WTC11 (cell line): ENCODE measurements at regions not wholly inside any gene's neighbourhood (a gene's known extent, or its start where the extent isn't known, plus 50 kb on each side); places are given as distances from the start of the nearest gene placed in this dataset.

Experiments used
- ATAC-seq: fragments of 200-7000 bp; cut with Tn5 transposase; 2 replicates; pipeline ENCODE4 v1.10.0; 2021; ENCODE audit warnings: mild to moderate bottlenecking, moderate library complexity
- CTCF ChIA-PET: fragments of 300-600 bp; sonication (Branson Sonifier 250); formaldehyde crosslinking; loops from one replicate; lab custom pipeline; 2021; ENCODE audit warnings: antibody characterized with exemption; lab: Charles Lee
- POLR2A ChIA-PET: fragments of 350-600 bp; sonication (Branson Sonifier 250); formaldehyde crosslinking; loops from one replicate; lab custom pipeline; 2021; ENCODE audit warnings: antibody characterized with exemption; lab: Charles Lee
- DNase-seq: peaks from one replicate; pipeline ENCODE4 v3.0.0; 2021; ENCODE audit warnings: low spot score
- H3K27ac Mint-ChIP-seq: 2 replicates; pipeline ENCODE4 v1.8.0; 2021; ENCODE audit warnings: mixed read lengths
- H3K27me3 Mint-ChIP-seq: 2 replicates; pipeline ENCODE4 v1.8.0; 2021; ENCODE audit warnings: low read depth, mild to moderate bottlenecking, moderate library complexity, mixed read lengths
- H3K36me3 Mint-ChIP-seq: 2 replicates; pipeline ENCODE4 v1.8.0; 2021; ENCODE audit warnings: mixed read lengths
- H3K4me1 Mint-ChIP-seq: 2 replicates; pipeline ENCODE4 v1.8.0; 2022; ENCODE audit warnings: mixed read lengths
- H3K4me3 Mint-ChIP-seq: 2 replicates; pipeline ENCODE4 v1.8.0; 2021; ENCODE audit warnings: mild to moderate bottlenecking, moderate library complexity, mixed read lengths
- H3K9me3 Mint-ChIP-seq: 2 replicates; pipeline ENCODE4 v1.8.0; 2021; ENCODE audit warnings: mixed read lengths
- CREB1 ChIP-seq: sonication (generic); formaldehyde crosslinking; IDR thresholded peaks from 2 replicates; pipeline ENCODE4 v1.8.0; 2023; ENCODE audit warnings: mild to moderate bottlenecking, missing genetic modification reagents
- ESRRA ChIP-seq: sonication (generic); formaldehyde crosslinking; IDR thresholded peaks from 2 replicates; pipeline ENCODE4 v1.8.1; 2022; ENCODE audit warnings: mild to moderate bottlenecking, missing genetic modification reagents, borderline replicate concordance
- GABPB1 ChIP-seq: sonication (generic); formaldehyde crosslinking; IDR thresholded peaks from 2 replicates; pipeline ENCODE4 v1.8.1; 2023; ENCODE audit warnings: mild to moderate bottlenecking, missing genetic modification reagents
- GRHL2 ChIP-seq: fragments of 250-450 bp; sonication (Bioruptor Pico); IDR thresholded peaks from 2 replicates; pipeline ENCODE4 v1.8.0; 2022; ENCODE audit warnings: mild to moderate bottlenecking, moderate library complexity; ENCODE audit not compliant: insufficient replicate concordance, severe bottlenecking
- GTF2I ChIP-seq: fragments of 250-450 bp; sonication (Bioruptor Pico); conservative IDR thresholded peaks from 2 replicates; pipeline ENCODE4 v1.4.0; 2021; ENCODE audit warnings: mild to moderate bottlenecking
- HMGA2 ChIP-seq: fragments of 250-450 bp; sonication (Bioruptor Pico); IDR thresholded peaks from 2 replicates; pipeline ENCODE4 v1.4.0; 2021; ENCODE audit warnings: mild to moderate bottlenecking, moderate library complexity
- OVOL2 ChIP-seq: fragments of 250-450 bp; sonication (Bioruptor Pico); IDR thresholded peaks from 2 replicates; pipeline ENCODE4 v1.9.0; 2021; ENCODE audit warnings: mild to moderate bottlenecking, borderline replicate concordance
- SOX15 ChIP-seq: fragments of 250-450 bp; sonication (Bioruptor Pico); IDR thresholded peaks from 2 replicates; pipeline ENCODE4 v1.9.0; 2021; ENCODE audit warnings: mild to moderate bottlenecking
- SP1 ChIP-seq: sonication (generic); formaldehyde crosslinking; conservative IDR thresholded peaks from 2 replicates; pipeline ENCODE4 v1.8.1; 2022; ENCODE audit warnings: missing genetic modification reagents
- TEAD4 ChIP-seq: sonication (generic); formaldehyde crosslinking; IDR thresholded peaks from 2 replicates; pipeline ENCODE4 v1.8.0; 2022; ENCODE audit warnings: mild to moderate bottlenecking, missing genetic modification reagents
- TP53 ChIP-seq: sonication (generic); formaldehyde crosslinking; IDR thresholded peaks from 2 replicates; pipeline ENCODE4 v1.8.1; 2023; ENCODE audit warnings: mild to moderate bottlenecking, missing genetic modification reagents
- ZBTB21 ChIP-seq: sonication (generic); formaldehyde crosslinking; IDR thresholded peaks from 2 replicates; pipeline ENCODE4 v1.8.1; 2023; ENCODE audit warnings: mild to moderate bottlenecking, missing genetic modification reagents, borderline replicate concordance
- ZNF138 ChIP-seq: sonication (generic); formaldehyde crosslinking; conservative IDR thresholded peaks from 2 replicates; pipeline ENCODE4 v1.8.1; 2022; ENCODE audit warnings: mild to moderate bottlenecking, moderate library complexity, missing genetic modification reagents
- ZNF263 ChIP-seq: sonication (generic); formaldehyde crosslinking; IDR thresholded peaks from 2 replicates; pipeline ENCODE4 v1.8.1; 2022; ENCODE audit warnings: low read depth, mild to moderate bottlenecking, moderate library complexity, missing genetic modification reagents
- ZNF396 ChIP-seq: fragments of 250-450 bp; sonication (Bioruptor Pico); IDR thresholded peaks from 2 replicates; pipeline ENCODE4 v1.8.0; 2021; ENCODE audit warnings: mild to moderate bottlenecking, moderate library complexity, borderline replicate concordance
- ZNF416 ChIP-seq: fragments of 250-450 bp; sonication (Bioruptor Pico); IDR thresholded peaks from 2 replicates; pipeline ENCODE4 v1.9.0; 2021; ENCODE audit warnings: mild to moderate bottlenecking, inconsistent platforms
- TF ChIP-seq, protein P1 (sequence below): sonication (generic); formaldehyde crosslinking; IDR thresholded peaks from 2 replicates; pipeline ENCODE4 v1.8.1; 2022; ENCODE audit warnings: missing genetic modification reagents, borderline replicate concordance
- TF ChIP-seq, protein P2 (sequence below): sonication (generic); formaldehyde crosslinking; IDR thresholded peaks from 2 replicates; pipeline ENCODE4 v1.8.1; 2023; ENCODE audit warnings: mild to moderate bottlenecking, missing genetic modification reagents, moderate library complexity
- TF ChIP-seq, protein P3 (sequence below): sonication (generic); formaldehyde crosslinking; IDR thresholded peaks from 2 replicates; pipeline ENCODE4 v1.8.1; 2022; ENCODE audit warnings: low read depth, mild to moderate bottlenecking, moderate library complexity, missing genetic modification reagents, borderline replicate concordance
- TF ChIP-seq, protein P4 (sequence below): sonication (generic); formaldehyde crosslinking; IDR thresholded peaks from 2 replicates; pipeline ENCODE4 v1.8.0; 2022; ENCODE audit warnings: mild to moderate bottlenecking, missing genetic modification reagents
- TF ChIP-seq, protein P5 (sequence below): sonication (generic); formaldehyde crosslinking; IDR thresholded peaks from 2 replicates; pipeline ENCODE4 v1.8.1; 2022; ENCODE audit warnings: mild to moderate bottlenecking, missing genetic modification reagents, moderate library complexity, borderline replicate concordance
- TF ChIP-seq, protein P6 (sequence below): sonication (generic); formaldehyde crosslinking; IDR thresholded peaks from 2 replicates; pipeline ENCODE4 v1.8.0; 2022; ENCODE audit warnings: missing genetic modification reagents
- TF ChIP-seq, protein P7 (sequence below): fragments of 250-450 bp; sonication (Bioruptor Pico); IDR thresholded peaks from 2 replicates; pipeline ENCODE4 v1.9.0; 2021; ENCODE audit warnings: mild to moderate bottlenecking
- TF ChIP-seq, protein P8 (sequence below): sonication (generic); formaldehyde crosslinking; IDR thresholded peaks from 2 replicates; pipeline ENCODE4 v1.8.1; 2022; ENCODE audit warnings: low read depth, missing genetic modification reagents, borderline replicate concordance

DNA sequence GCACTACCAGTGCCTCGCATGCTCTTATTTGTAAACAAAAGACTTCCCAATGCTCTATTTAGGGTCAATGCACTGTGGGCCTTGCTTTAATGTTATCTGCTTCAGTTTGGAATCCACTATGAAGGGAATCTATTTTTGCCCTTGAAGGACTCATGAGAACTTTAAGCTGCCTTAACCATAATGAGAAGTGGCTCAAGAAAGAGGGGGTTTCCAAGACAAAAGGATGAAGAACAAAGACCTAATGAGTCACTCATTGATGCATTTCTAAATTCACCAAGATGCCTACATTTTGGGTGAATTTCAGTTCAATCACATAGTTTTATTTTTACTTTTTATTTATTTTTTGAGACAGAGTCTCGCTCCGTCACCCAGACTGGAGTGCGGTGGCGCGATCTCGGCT lies 228.2 kb downstream of the LY86 start:
- ChIA-PET POLR2A (no interaction called here), CTCF (no interaction called here)
- no peaks in the 10 kb centered on the region for H3K36me3 Mint-ChIP-seq
- H3K9me3 Mint-ChIP-seq, result peaks cover 3% of the 10 kb centered on the region; the same call in 1 of the 2 replicates
- TF ChIP-seq GTF2I (CRISPR knock-in tag) (no peak), TP53 (CRISPR knock-in tag) (no peak), ZBTB21 (no peak), ZNF416 (CRISPR knock-in tag) (no peak), OVOL2 (CRISPR knock-in tag) (no peak), CREB1 (no peak), ZNF396 (no peak), TEAD4 (no peak), HMGA2 (CRISPR knock-in tag) (no peak), ESRRA (no peak)
- TF ChIP-seq, protein P1, sequence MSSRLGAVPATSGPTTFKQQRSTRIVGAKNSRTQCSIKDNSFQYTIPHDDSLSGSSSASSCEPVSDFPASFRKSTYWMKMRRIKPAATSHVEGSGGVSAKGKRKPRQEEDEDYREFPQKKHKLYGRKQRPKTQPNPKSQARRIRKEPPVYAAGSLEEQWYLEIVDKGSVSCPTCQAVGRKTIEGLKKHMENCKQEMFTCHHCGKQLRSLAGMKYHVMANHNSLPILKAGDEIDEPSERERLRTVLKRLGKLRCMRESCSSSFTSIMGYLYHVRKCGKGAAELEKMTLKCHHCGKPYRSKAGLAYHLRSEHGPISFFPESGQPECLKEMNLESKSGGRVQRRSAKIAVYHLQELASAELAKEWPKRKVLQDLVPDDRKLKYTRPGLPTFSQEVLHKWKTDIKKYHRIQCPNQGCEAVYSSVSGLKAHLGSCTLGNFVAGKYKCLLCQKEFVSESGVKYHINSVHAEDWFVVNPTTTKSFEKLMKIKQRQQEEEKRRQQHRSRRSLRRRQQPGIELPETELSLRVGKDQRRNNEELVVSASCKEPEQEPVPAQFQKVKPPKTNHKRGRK (CRISPR knock-in tag), result no peak
- TF ChIP-seq, protein P2, sequence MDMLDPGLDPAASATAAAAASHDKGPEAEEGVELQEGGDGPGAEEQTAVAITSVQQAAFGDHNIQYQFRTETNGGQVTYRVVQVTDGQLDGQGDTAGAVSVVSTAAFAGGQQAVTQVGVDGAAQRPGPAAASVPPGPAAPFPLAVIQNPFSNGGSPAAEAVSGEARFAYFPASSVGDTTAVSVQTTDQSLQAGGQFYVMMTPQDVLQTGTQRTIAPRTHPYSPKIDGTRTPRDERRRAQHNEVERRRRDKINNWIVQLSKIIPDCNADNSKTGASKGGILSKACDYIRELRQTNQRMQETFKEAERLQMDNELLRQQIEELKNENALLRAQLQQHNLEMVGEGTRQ (CRISPR knock-in tag), result no peak
- TF ChIP-seq, protein P3, sequence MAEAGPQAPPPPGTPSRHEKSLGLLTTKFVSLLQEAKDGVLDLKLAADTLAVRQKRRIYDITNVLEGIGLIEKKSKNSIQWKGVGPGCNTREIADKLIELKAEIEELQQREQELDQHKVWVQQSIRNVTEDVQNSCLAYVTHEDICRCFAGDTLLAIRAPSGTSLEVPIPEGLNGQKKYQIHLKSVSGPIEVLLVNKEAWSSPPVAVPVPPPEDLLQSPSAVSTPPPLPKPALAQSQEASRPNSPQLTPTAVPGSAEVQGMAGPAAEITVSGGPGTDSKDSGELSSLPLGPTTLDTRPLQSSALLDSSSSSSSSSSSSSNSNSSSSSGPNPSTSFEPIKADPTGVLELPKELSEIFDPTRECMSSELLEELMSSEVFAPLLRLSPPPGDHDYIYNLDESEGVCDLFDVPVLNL (CRISPR knock-in tag), result no peak
- no peak overlapping the region for H3K27ac Mint-ChIP-seq
- ATAC-seq (no peak), DNase-seq (no peak)
- H3K27me3 Mint-ChIP-seq, result no peaks in the 10 kb centered on the region; the same call in 1 of the 2 replicates
- no peak overlapping the region for H3K4me3 Mint-ChIP-seq
- H3K4me1 Mint-ChIP-seq, result peaks cover 20% of the 10 kb centered on the region

DNA sequence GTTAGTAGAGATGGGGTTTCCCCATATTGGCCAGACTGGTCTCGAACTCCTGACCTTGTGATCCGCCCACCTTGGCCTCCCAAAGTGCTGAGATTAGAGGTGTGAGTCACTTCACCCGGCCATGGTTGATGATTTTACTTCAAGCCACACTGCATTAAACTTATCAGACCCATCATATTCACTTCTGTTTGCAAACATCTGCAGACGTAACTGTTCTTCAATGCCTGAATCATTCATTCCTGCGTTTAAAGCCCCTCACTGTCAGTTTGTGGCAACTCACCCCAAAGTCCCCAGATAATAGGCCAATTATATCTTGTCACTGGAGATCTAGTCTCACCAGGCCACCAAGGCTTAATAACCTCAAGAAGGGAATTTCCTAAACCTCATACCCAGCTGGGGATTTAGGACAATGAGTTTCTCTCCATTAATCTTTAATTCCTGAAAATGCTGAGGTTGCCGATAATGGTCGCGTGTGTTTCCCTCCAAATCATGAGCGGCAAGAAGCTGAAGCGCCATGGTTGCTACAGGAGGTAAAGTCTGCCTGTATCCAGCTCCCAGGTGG lies 229.6 kb downstream of the LY86 start:
- Mint-ChIP-seq H3K4me1 (peaks cover 10% of the 10 kb centered on the region), H3K27me3 (no peaks in the 10 kb centered on the region; the same call in 1 of the 2 replicates), H3K36me3 (no peaks in the 10 kb centered on the region), H3K27ac (no peak overlapping the region), H3K9me3 (peaks cover 3% of the 10 kb centered on the region; the same call in 1 of the 2 replicates), H3K4me3 (no peak overlapping the region)
- CTCF ChIA-PET, result no interaction called here
- DNase-seq (no peak), ATAC-seq (no peak)
- POLR2A ChIA-PET, result no interaction called here
- TF ChIP-seq GRHL2 (no peak), GABPB1 (CRISPR knock-in tag) (no peak), ZNF263 (CRISPR knock-in tag) (no peak), TP53 (CRISPR knock-in tag) (no peak), SP1 (CRISPR knock-in tag) (no peak), SOX15 (no peak), ZNF138 (CRISPR knock-in tag) (no peak)
- TF ChIP-seq, protein P4, sequence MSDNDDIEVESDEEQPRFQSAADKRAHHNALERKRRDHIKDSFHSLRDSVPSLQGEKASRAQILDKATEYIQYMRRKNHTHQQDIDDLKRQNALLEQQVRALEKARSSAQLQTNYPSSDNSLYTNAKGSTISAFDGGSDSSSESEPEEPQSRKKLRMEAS (CRISPR knock-in tag), result no peak
- TF ChIP-seq, protein P5, sequence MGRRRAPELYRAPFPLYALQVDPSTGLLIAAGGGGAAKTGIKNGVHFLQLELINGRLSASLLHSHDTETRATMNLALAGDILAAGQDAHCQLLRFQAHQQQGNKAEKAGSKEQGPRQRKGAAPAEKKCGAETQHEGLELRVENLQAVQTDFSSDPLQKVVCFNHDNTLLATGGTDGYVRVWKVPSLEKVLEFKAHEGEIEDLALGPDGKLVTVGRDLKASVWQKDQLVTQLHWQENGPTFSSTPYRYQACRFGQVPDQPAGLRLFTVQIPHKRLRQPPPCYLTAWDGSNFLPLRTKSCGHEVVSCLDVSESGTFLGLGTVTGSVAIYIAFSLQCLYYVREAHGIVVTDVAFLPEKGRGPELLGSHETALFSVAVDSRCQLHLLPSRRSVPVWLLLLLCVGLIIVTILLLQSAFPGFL (CRISPR knock-in tag), result no peak
- TF ChIP-seq, protein P6, sequence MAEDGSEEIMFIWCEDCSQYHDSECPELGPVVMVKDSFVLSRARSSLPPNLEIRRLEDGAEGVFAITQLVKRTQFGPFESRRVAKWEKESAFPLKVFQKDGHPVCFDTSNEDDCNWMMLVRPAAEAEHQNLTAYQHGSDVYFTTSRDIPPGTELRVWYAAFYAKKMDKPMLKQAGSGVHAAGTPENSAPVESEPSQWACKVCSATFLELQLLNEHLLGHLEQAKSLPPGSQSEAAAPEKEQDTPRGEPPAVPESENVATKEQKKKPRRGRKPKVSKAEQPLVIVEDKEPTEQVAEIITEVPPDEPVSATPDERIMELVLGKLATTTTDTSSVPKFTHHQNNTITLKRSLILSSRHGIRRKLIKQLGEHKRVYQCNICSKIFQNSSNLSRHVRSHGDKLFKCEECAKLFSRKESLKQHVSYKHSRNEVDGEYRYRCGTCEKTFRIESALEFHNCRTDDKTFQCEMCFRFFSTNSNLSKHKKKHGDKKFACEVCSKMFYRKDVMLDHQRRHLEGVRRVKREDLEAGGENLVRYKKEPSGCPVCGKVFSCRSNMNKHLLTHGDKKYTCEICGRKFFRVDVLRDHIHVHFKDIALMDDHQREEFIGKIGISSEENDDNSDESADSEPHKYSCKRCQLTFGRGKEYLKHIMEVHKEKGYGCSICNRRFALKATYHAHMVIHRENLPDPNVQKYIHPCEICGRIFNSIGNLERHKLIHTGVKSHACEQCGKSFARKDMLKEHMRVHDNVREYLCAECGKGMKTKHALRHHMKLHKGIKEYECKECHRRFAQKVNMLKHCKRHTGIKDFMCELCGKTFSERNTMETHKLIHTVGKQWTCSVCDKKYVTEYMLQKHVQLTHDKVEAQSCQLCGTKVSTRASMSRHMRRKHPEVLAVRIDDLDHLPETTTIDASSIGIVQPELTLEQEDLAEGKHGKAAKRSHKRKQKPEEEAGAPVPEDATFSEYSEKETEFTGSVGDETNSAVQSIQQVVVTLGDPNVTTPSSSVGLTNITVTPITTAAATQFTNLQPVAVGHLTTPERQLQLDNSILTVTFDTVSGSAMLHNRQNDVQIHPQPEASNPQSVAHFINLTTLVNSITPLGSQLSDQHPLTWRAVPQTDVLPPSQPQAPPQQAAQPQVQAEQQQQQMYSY (CRISPR knock-in tag), result no peak
- TF ChIP-seq, protein P7, sequence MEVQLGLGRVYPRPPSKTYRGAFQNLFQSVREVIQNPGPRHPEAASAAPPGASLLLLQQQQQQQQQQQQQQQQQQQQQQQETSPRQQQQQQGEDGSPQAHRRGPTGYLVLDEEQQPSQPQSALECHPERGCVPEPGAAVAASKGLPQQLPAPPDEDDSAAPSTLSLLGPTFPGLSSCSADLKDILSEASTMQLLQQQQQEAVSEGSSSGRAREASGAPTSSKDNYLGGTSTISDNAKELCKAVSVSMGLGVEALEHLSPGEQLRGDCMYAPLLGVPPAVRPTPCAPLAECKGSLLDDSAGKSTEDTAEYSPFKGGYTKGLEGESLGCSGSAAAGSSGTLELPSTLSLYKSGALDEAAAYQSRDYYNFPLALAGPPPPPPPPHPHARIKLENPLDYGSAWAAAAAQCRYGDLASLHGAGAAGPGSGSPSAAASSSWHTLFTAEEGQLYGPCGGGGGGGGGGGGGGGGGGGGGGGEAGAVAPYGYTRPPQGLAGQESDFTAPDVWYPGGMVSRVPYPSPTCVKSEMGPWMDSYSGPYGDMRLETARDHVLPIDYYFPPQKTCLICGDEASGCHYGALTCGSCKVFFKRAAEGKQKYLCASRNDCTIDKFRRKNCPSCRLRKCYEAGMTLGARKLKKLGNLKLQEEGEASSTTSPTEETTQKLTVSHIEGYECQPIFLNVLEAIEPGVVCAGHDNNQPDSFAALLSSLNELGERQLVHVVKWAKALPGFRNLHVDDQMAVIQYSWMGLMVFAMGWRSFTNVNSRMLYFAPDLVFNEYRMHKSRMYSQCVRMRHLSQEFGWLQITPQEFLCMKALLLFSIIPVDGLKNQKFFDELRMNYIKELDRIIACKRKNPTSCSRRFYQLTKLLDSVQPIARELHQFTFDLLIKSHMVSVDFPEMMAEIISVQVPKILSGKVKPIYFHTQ (CRISPR knock-in tag), result no peak
- TF ChIP-seq, protein P8, sequence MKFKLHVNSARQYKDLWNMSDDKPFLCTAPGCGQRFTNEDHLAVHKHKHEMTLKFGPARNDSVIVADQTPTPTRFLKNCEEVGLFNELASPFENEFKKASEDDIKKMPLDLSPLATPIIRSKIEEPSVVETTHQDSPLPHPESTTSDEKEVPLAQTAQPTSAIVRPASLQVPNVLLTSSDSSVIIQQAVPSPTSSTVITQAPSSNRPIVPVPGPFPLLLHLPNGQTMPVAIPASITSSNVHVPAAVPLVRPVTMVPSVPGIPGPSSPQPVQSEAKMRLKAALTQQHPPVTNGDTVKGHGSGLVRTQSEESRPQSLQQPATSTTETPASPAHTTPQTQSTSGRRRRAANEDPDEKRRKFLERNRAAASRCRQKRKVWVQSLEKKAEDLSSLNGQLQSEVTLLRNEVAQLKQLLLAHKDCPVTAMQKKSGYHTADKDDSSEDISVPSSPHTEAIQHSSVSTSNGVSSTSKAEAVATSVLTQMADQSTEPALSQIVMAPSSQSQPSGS (CRISPR knock-in tag), result no peak
